Body of pancreas (tissue), 4 donors: ENCODE measurements at regions not wholly inside any gene's neighbourhood (a gene's known extent, or its start where the extent isn't known, plus 50 kb on each side); places are given as distances from the start of the nearest gene placed in this dataset.

Experiments used
- ATAC-seq: fragments of 150-250 bp; one replicate; pipeline ENCODE4 v1.9.1; 2016
- DNase-seq, 4 donors: peaks; one replicate each; pipeline ENCODE4 v3.0.0-alpha.2; 2019
- H3K27ac ChIP-seq, 4 donors: fragments of 200-600 bp; sonication (generic); 1 replicate in 3 of 4; 2 replicates in 1 of 4; pipeline versions ENCODE4 v1.5.1 to v1.6.1; 2016 to 2019; ENCODE audit warnings: mild to moderate bottlenecking in 1 of 4, mixed read lengths in 1 of 4, moderate library complexity in 1 of 4
- H3K27me3 ChIP-seq, 2 donors: fragments of 200-600 bp; sonication (generic); one replicate each; pipeline ENCODE4 v1.6.0; 2016; ENCODE audit warnings: mild to moderate bottlenecking in 1 of 2
- H3K36me3 ChIP-seq, 2 donors: fragments of 200-600 bp; sonication (generic); replicated peaks in 1 of 2; 2 replicates each; pipeline ENCODE4 v1.5.1; 2016; ENCODE audit warnings: low read depth in 2 of 2; ENCODE audit not compliant: insufficient read depth in 1 of 2
- H3K4me1 ChIP-seq: fragments of 200-600 bp; sonication (generic); one replicate; pipeline ENCODE4 v1.6.0; 2016
- H3K4me3 ChIP-seq, 2 donors: fragments of 200-600 bp; sonication (generic); 1 replicate in 1 of 2; 2 replicates in 1 of 2; pipeline ENCODE4 v1.5.1; 2016 to 2019
- H3K9me3 ChIP-seq, 3 donors: fragments of 200-600 bp; sonication (generic); 1 replicate in 2 of 3; 2 replicates in 1 of 3; pipeline ENCODE4 v1.5.1; 2016
- CTCF ChIP-seq, 7 experiments: fragments of 450-650 bp in 4 of 7; fragments of 200-600 bp in 3 of 7; sonication (generic) in 3 of 7; IDR thresholded peaks; one replicate each; pipeline ENCODE4 v1.5.1; 2016 to 2019; ENCODE audit warnings: antibody characterized with exemption in 7 of 7
- POLR2A ChIP-seq, 3 donors: fragments of 450-650 bp; IDR thresholded peaks; one replicate each; pipeline ENCODE4 v1.6.1; 2016; ENCODE audit warnings: antibody characterized with exemption in 3 of 3, mild to moderate bottlenecking in 2 of 3
- WGBS, 2 donors: methylation state at CpG; one replicate each; pipeline ENCODE4 v1.1.5; 2017; 5-methylcytosine and 5-hydroxymethylcytosine counted together
- intact Hi-C: fragments of 100-400 bp; cut with DNase I; formaldehyde crosslinking; loops from one replicate; pipeline ENCODE4 v1.15.1; 2023

- H3K9me3 ChIP-seq: no peaks in the 10 kb centered on the region
- DNase-seq: no peak
- no peak overlapping the region for H3K4me3 ChIP-seq
- H3K36me3 ChIP-seq: no peaks in the 10 kb centered on the region
- intact Hi-C loops: no loop called here
- no peak for ATAC-seq
- no peak overlapping the region for H3K27ac ChIP-seq
- WGBS, 2 donors: 78 to 84% methylated on average over 3 of the region's 3 CpGs
- TF ChIP-seq POLR2A (IDR thresholded peaks at IDR 0.05) (no peak), CTCF (IDR thresholded peaks at IDR 0.05) (no peak)
- H3K4me1 ChIP-seq: no peaks in the 10 kb centered on the region
- no peaks in the 10 kb centered on the region for H3K27me3 ChIP-seq
Observed at GRCh38 chr21:14688412-14688811, 142.3 kb upstream of the SAMSN1 start.

GRCh38 chr21:14687268-14687625, 141.1 kb upstream of the SAMSN1 start:
- no peaks in the 10 kb centered on the region for H3K36me3 ChIP-seq
- no peaks in the 10 kb centered on the region for H3K4me1 ChIP-seq
- H3K27ac ChIP-seq: peak overlapping the region in 1 of 4 donors; percentile 37
- no peaks in the 10 kb centered on the region for H3K27me3 ChIP-seq
- DNase-seq: no peak
- H3K9me3 ChIP-seq: no peaks in the 10 kb centered on the region
- no peak overlapping the region for H3K4me3 ChIP-seq
- no peak for ATAC-seq
- TF ChIP-seq CTCF (IDR thresholded peaks at IDR 0.05): no peak
- no peak for TF ChIP-seq POLR2A (IDR thresholded peaks at IDR 0.05)
- intact Hi-C loops: no loop called here

GRCh38 chr21:14686466-14687267, 140.6 kb upstream of the SAMSN1 start:
- H3K4me3 ChIP-seq: no peak overlapping the region
- DNase-seq: no peak
- H3K4me1 ChIP-seq: no peaks in the 10 kb centered on the region
- TF ChIP-seq POLR2A (IDR thresholded peaks at IDR 0.05): no peak
- TF ChIP-seq CTCF (IDR thresholded peaks at IDR 0.05): no peak
- intact Hi-C loops: no loop called here
- H3K9me3 ChIP-seq: no peaks in the 10 kb centered on the region
- H3K36me3 ChIP-seq: no peaks in the 10 kb centered on the region
- H3K27ac ChIP-seq: peak overlapping the region in 1 of 4 donors; percentile 37
- no peaks in the 10 kb centered on the region for H3K27me3 ChIP-seq
- 57 to 73% methylated on average over 8 of the region's 8 CpGs for WGBS, 2 donors
- ATAC-seq: no peak

- TF ChIP-seq POLR2A (IDR thresholded peaks at IDR 0.05) (no peak), CTCF (IDR thresholded peaks at IDR 0.05) (no peak)
- Histone ChIP-seq H3K9me3 (no peaks in the 10 kb centered on the region), H3K4me1 (no peaks in the 10 kb centered on the region), H3K4me3 (no peak overlapping the region), H3K36me3 (no peaks in the 10 kb centered on the region), H3K27me3 (no peaks in the 10 kb centered on the region), H3K27ac (peak overlapping the region in 1 of 4 donors; percentile 21)
- ATAC-seq: no peak
- intact Hi-C loops: no loop called here
- 66 to 79% methylated on average over 2 of the region's 2 CpGs for WGBS, 2 donors
- DNase-seq: peak in 1 of 4 donors; percentile 12
Observed at GRCh38 chr21:14685568-14685967, 139.5 kb upstream of the SAMSN1 start.

- no peaks in the 10 kb centered on the region for H3K4me1 ChIP-seq
- TF ChIP-seq CTCF (IDR thresholded peaks at IDR 0.05) (no peak), POLR2A (IDR thresholded peaks at IDR 0.05) (no peak)
- DNase-seq (no peak), ATAC-seq (no peak)
- intact Hi-C loops: no loop called here
- no peaks in the 10 kb centered on the region for H3K36me3 ChIP-seq
- 70 to 87% methylated on average over 4 of the region's 4 CpGs for WGBS, 2 donors
- no peaks in the 10 kb centered on the region for H3K9me3 ChIP-seq
- no peak overlapping the region for H3K27ac ChIP-seq
- H3K27me3 ChIP-seq: no peaks in the 10 kb centered on the region
- no peak overlapping the region for H3K4me3 ChIP-seq
Observed at GRCh38 chr21:14684071-14684470, 138.0 kb upstream of the SAMSN1 start.
